GM12874 (cell line): ENCODE measurements at regions not wholly inside any gene's neighbourhood (a gene's known extent, or its start where the extent isn't known, plus 50 kb on each side); places are given as distances from the start of the nearest gene placed in this dataset.

Experiments
- TF ChIP-seq, protein P1 (sequence below): IDR thresholded peaks from 2 replicates; pipeline ENCODE4 v1.5.1; 2011; ENCODE audit warnings: low read depth, mild to moderate bottlenecking, control low read depth, low read length, moderate library complexity; ENCODE audit not compliant: insufficient read depth

GRCh38 chr3:159447841-159448240, 540.8 kb upstream of the IL12A start:
- TF ChIP-seq, protein P1, sequence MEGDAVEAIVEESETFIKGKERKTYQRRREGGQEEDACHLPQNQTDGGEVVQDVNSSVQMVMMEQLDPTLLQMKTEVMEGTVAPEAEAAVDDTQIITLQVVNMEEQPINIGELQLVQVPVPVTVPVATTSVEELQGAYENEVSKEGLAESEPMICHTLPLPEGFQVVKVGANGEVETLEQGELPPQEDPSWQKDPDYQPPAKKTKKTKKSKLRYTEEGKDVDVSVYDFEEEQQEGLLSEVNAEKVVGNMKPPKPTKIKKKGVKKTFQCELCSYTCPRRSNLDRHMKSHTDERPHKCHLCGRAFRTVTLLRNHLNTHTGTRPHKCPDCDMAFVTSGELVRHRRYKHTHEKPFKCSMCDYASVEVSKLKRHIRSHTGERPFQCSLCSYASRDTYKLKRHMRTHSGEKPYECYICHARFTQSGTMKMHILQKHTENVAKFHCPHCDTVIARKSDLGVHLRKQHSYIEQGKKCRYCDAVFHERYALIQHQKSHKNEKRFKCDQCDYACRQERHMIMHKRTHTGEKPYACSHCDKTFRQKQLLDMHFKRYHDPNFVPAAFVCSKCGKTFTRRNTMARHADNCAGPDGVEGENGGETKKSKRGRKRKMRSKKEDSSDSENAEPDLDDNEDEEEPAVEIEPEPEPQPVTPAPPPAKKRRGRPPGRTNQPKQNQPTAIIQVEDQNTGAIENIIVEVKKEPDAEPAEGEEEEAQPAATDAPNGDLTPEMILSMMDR = no peak

DNA sequence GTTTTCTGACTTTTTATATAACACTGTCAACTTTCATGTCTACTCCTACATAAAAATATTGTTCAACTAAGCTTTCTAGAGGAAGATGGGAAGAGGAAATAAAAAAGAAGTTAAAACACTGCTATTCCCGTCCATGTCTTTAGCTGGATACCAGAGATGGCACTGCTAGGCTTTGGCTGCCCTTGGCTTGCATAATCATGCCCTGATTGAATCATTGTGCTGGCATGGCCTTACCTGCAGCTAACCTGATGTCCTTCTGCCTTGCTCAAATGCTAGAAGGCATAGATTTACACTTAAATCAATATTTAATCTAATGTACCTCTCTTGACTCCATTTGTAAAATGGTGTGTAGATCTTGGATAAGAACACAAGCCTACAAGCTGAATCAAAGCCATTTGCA, 539.7 kb upstream of the IL12A start:
- TF ChIP-seq, protein P1 = no peak

GRCh38 chr3:159451067-159451466, 537.6 kb upstream of the IL12A start:
- TF ChIP-seq, protein P1 = no peak

DNA sequence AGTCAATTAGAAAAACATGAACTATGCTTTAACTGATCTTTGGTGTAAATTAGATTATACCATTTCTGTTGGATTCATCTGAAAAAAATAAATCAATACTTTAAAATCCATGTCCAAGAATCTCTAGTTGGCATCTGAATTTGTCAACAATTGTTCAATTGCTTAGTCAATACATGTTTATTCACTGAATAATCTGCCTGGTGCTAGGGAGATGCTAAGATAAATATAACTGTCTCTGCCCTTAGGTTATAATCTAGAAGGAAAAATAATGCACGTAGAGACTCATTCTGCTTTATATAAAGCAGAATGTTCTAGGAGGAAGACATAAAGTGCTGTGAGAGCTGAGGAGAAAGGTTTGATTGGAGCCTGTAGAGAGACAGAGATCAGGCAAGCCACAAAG, 537.2 kb upstream of the IL12A start:
- TF ChIP-seq, protein P1 = no peak

DNA sequence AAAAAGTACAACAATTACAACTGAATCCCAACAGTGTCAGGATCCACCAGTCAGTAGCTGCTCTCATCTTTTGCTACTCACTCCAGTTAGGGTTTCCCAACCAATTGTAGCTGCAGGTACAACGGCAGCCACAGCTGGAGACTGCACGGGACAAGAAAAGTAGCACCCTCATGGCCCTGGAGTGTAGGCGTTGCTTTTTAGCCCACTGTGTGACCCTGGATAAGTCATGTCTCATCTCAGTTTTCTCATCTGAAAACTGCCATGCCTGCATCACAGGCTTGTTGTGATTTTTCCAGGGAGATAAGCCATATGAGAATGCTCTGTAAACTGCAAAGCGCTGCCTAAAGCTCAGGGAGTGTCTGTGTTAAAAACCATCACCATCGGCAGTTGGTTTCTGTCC, 535.6 kb upstream of the IL12A start:
- TF ChIP-seq, protein P1 = no peak

DNA sequence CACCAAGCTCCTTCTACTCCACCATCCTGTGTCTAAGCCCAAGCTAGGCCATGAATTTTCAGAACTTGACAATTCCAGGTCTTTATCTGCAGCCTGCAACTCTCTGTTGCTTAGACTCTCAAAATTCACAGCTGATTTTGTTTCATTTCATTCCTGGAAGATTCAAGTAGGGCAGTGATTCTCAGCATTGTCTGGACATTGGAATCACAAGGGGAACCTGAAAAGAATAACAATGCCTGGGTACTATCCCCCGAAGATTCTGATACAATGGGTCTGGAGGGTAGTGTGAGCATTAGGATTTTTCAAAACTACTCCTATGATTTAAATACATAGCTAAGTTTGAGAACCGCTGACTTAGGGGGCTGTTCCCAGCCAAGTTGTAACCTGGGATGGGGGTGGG, 534.7 kb upstream of the IL12A start:
- TF ChIP-seq, protein P1 = no peak

- TF ChIP-seq, protein P1 = no peak
These were observed 532.9 kb upstream of the IL12A start for GRCh38 chr3:159455741-159456181.

GRCh38 chr3:159458010-159458409, 530.6 kb upstream of the IL12A start:
- TF ChIP-seq, protein P1 = no peak
